ENCODE measurements at regions not wholly inside any gene's neighbourhood (a gene's known extent, or its start where the extent isn't known, plus 50 kb on each side); places are given as distances from the start of the nearest gene placed in this dataset.

- Histone ChIP-seq H3K79me2 (replicated peaks; ENCODE audit: insufficient read depth, low read length) (no peaks in the 10 kb centered on the region), H3K9me2 (ENCODE audit: insufficient read depth, low read length) (no peaks in the 10 kb centered on the region), H3K27ac (ENCODE audit: low read length) (no peak overlapping the region), H3K9me3 (ENCODE audit: low read length) (no peaks in the 10 kb centered on the region), H3K4me3 (ENCODE audit: low read length) (no peak overlapping the region), H3K36me3 (ENCODE audit: insufficient read depth, low read length) (no peaks in the 10 kb centered on the region), H3F3A (ENCODE audit: insufficient read depth, low read length, poor library complexity, severe bottlenecking) (no peaks in the 10 kb centered on the region), H3K4me2 (ENCODE audit: low read length) (no peak overlapping the region), H4K20me1 (ENCODE audit: insufficient read depth) (no peaks in the 10 kb centered on the region), H2AFZ (ENCODE audit: low read depth, low read length) (no peak overlapping the region), H3K27me3 (ENCODE audit: insufficient read depth, low read depth, low read length) (no peaks in the 10 kb centered on the region), H3K9ac (ENCODE audit: low read length) (no peak overlapping the region)
- no peak for TF ChIP-seq MXI1 (conservative IDR thresholded peaks at IDR 0.05; ENCODE audit: poor library complexity, severe bottlenecking)
Measured at GRCh38 chr2:16187482-16187817, 247.1 kb downstream of the MYCN start.

GRCh38 chr2:16186661-16187481 lies 246.5 kb downstream of the MYCN start:
- no peak overlapping the region for H3K4me3 ChIP-seq (ENCODE audit: low read length)
- no peak overlapping the region for H3K9ac ChIP-seq (ENCODE audit: low read length)
- H3K27me3 ChIP-seq (ENCODE audit: insufficient read depth, low read depth, low read length), result no peaks in the 10 kb centered on the region
- H3K4me2 ChIP-seq (ENCODE audit: low read length), result no peak overlapping the region
- no peaks in the 10 kb centered on the region for H3K9me3 ChIP-seq (ENCODE audit: low read length)
- H2AFZ ChIP-seq (ENCODE audit: low read depth, low read length), result no peak overlapping the region
- H3K27ac ChIP-seq (ENCODE audit: low read length), result no peak overlapping the region
- H3F3A ChIP-seq (ENCODE audit: insufficient read depth, low read length, poor library complexity, severe bottlenecking), result no peaks in the 10 kb centered on the region
- H3K79me2 ChIP-seq (replicated peaks; ENCODE audit: insufficient read depth, low read length), result no peaks in the 10 kb centered on the region
- H3K36me3 ChIP-seq (ENCODE audit: insufficient read depth, low read length), result no peaks in the 10 kb centered on the region
- TF ChIP-seq REST (IDR thresholded peaks at IDR 0.05; ENCODE audit: borderline replicate concordance) (no peak), MXI1 (conservative IDR thresholded peaks at IDR 0.05; ENCODE audit: poor library complexity, severe bottlenecking) (no peak), TAF1 (IDR thresholded peaks at IDR 0.05; ENCODE audit: low read depth) (no peak), EP300 (conservative IDR thresholded peaks at IDR 0.05; ENCODE audit: poor library complexity, severe bottlenecking) (no peak), SMC3 (conservative IDR thresholded peaks at IDR 0.05; ENCODE audit: poor library complexity) (no peak)
- no peaks in the 10 kb centered on the region for H3K9me2 ChIP-seq (ENCODE audit: insufficient read depth, low read length)
- no peaks in the 10 kb centered on the region for H4K20me1 ChIP-seq (ENCODE audit: insufficient read depth)

GRCh38 chr2:16185801-16186272 lies 245.5 kb downstream of the MYCN start:
- Histone ChIP-seq H3K9ac (ENCODE audit: low read length) (no peak overlapping the region), H3F3A (ENCODE audit: insufficient read depth, low read length, poor library complexity, severe bottlenecking) (no peaks in the 10 kb centered on the region), H3K9me3 (ENCODE audit: low read length) (no peaks in the 10 kb centered on the region), H3K27me3 (ENCODE audit: insufficient read depth, low read depth, low read length) (no peaks in the 10 kb centered on the region), H3K79me2 (replicated peaks; ENCODE audit: insufficient read depth, low read length) (no peaks in the 10 kb centered on the region), H3K4me3 (ENCODE audit: low read length) (no peak overlapping the region), H4K20me1 (ENCODE audit: insufficient read depth) (no peaks in the 10 kb centered on the region), H3K4me2 (ENCODE audit: low read length) (no peak overlapping the region), H3K27ac (ENCODE audit: low read length) (no peak overlapping the region), H3K9me2 (ENCODE audit: insufficient read depth, low read length) (no peaks in the 10 kb centered on the region), H3K36me3 (ENCODE audit: insufficient read depth, low read length) (no peaks in the 10 kb centered on the region), H2AFZ (ENCODE audit: low read depth, low read length) (no peak overlapping the region)
- TF ChIP-seq SMC3 (conservative IDR thresholded peaks at IDR 0.05; ENCODE audit: poor library complexity), result no peak
- no peak for TF ChIP-seq EP300 (conservative IDR thresholded peaks at IDR 0.05; ENCODE audit: poor library complexity, severe bottlenecking)
- no peak for TF ChIP-seq EZH2 (IDR thresholded peaks at IDR 0.05; ENCODE audit: borderline replicate concordance, insufficient read depth, low read length, poor library complexity, severe bottlenecking)
- no peak for TF ChIP-seq CTCF (IDR thresholded peaks at IDR 0.05; ENCODE audit: poor library complexity, severe bottlenecking)
- no peak for TF ChIP-seq TAF1 (IDR thresholded peaks at IDR 0.05; ENCODE audit: low read depth)
